ENCODE measurements at regions not wholly inside any gene's neighbourhood (a gene's known extent, or its start where the extent isn't known, plus 50 kb on each side); places are given as distances from the start of the nearest gene placed in this dataset.

GRCh38 chr6:21728141-21728540 lies 134.6 kb downstream of the SOX4 start:
- TF ChIP-seq POLR2AphosphoS5 (IDR thresholded peaks at IDR 0.05; ENCODE audit: borderline replicate concordance, low read depth, low read length) (no peak), EZH2 (IDR thresholded peaks at IDR 0.05) (no peak), FOXP2 (optimal IDR thresholded peaks at IDR 0.05; ENCODE audit: control extremely low read depth, extremely low read length, insufficient read depth) (no peak)
